ENCODE measurements at regions not wholly inside any gene's neighbourhood (a gene's known extent, or its start where the extent isn't known, plus 50 kb on each side); places are given as distances from the start of the nearest gene placed in this dataset.

GRCh38 chr4:173584506-173584905, 54.5 kb upstream of the HAND2 start:
- TF ChIP-seq CTCF (conservative IDR thresholded peaks at IDR 0.05 in 1 of 2, IDR thresholded peaks at IDR 0.05 in 1 of 2; ENCODE audit: extremely low read depth in 1 of 2, insufficient read depth in 1 of 2, low read depth in 1 of 2, low read length in 2 of 2) = no peak
- TF ChIP-seq EZH2 (IDR thresholded peaks at IDR 0.05; ENCODE audit: borderline replicate concordance, low read length) = no peak

All from mammary epithelial cell (primary cell).